HL-60 (cell line): ENCODE measurements at regions not wholly inside any gene's neighbourhood (a gene's known extent, or its start where the extent isn't known, plus 50 kb on each side); places are given as distances from the start of the nearest gene placed in this dataset.

ENCODE experiments used
- DNase-seq, 2 experiments: peaks; one replicate each; pipeline ENCODE4 v3.0.0-alpha.2; 2010 to 2020; ENCODE audit warnings: low read depth in 1 of 2, low spot score in 1 of 2
- H3K27ac ChIP-seq: fragments of 250-450 bp; sonication (Bioruptor Pico); replicated peaks from 2 replicates; pipeline ENCODE4 v1.5.1; 2020; ENCODE audit warnings: mild to moderate bottlenecking, moderate library complexity
- H3K27me3 ChIP-seq: fragments of 250-450 bp; sonication (Bioruptor Pico); 2 replicates; pipeline ENCODE4 v1.5.1; 2021; ENCODE audit warnings: mild to moderate bottlenecking, moderate library complexity; ENCODE audit not compliant: insufficient read depth, poor library complexity, severe bottlenecking
- H3K4me3 ChIP-seq: replicated peaks from 2 replicates; pipeline ENCODE4 v1.5.1; 2011; ENCODE audit warnings: mild to moderate bottlenecking, control low read depth, low read length; ENCODE audit not compliant: insufficient read depth
- GABPA ChIP-seq: IDR thresholded peaks from 2 replicates; pipeline ENCODE4 v1.6.1; 2012; ENCODE audit warnings: low read depth
- POLR2AphosphoS5 ChIP-seq: IDR thresholded peaks from 2 replicates; pipeline ENCODE4 v1.6.1; 2012; ENCODE audit warnings: low read depth
- SPI1 ChIP-seq: IDR thresholded peaks from 2 replicates; pipeline ENCODE4 v1.6.1; 2012; ENCODE audit warnings: low read depth, mild to moderate bottlenecking, borderline replicate concordance
- TF ChIP-seq, protein P1 (sequence below): IDR thresholded peaks from one replicate; pipeline ENCODE4 v1.5.1; 2011; ENCODE audit warnings: low read length, control low read depth, inconsistent platforms; ENCODE audit not compliant: insufficient read depth
- TF ChIP-seq, protein P2 (sequence below): IDR thresholded peaks from 2 replicates; pipeline ENCODE4 v1.6.1; 2012; ENCODE audit warnings: low read depth; ENCODE audit not compliant: insufficient replicate concordance

DNA sequence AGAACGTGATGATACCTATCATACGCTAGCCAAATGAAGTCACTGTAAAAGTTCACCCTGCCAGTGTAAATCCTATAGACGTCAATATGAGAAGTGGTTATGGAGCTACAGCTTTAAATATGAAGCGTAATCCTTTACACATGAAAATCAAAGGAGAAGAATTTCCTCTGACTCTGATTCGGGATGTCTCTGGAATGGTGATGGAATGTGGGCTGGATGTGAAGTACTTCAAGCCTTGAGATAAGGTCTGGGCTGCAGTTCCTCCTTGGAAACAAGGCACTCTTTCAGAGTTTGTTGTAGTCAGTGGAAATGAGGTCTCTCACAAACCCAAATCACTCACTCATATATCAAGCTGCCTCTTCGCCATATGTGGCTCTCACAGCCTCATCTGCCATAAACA, 53.1 kb upstream of the NAP1L1 start:
- no peak overlapping the region for H3K4me3 ChIP-seq
- no peak for TF ChIP-seq SPI1
- no peak for TF ChIP-seq GABPA
- TF ChIP-seq, protein P1, sequence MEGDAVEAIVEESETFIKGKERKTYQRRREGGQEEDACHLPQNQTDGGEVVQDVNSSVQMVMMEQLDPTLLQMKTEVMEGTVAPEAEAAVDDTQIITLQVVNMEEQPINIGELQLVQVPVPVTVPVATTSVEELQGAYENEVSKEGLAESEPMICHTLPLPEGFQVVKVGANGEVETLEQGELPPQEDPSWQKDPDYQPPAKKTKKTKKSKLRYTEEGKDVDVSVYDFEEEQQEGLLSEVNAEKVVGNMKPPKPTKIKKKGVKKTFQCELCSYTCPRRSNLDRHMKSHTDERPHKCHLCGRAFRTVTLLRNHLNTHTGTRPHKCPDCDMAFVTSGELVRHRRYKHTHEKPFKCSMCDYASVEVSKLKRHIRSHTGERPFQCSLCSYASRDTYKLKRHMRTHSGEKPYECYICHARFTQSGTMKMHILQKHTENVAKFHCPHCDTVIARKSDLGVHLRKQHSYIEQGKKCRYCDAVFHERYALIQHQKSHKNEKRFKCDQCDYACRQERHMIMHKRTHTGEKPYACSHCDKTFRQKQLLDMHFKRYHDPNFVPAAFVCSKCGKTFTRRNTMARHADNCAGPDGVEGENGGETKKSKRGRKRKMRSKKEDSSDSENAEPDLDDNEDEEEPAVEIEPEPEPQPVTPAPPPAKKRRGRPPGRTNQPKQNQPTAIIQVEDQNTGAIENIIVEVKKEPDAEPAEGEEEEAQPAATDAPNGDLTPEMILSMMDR = no peak
- TF ChIP-seq, protein P2, sequence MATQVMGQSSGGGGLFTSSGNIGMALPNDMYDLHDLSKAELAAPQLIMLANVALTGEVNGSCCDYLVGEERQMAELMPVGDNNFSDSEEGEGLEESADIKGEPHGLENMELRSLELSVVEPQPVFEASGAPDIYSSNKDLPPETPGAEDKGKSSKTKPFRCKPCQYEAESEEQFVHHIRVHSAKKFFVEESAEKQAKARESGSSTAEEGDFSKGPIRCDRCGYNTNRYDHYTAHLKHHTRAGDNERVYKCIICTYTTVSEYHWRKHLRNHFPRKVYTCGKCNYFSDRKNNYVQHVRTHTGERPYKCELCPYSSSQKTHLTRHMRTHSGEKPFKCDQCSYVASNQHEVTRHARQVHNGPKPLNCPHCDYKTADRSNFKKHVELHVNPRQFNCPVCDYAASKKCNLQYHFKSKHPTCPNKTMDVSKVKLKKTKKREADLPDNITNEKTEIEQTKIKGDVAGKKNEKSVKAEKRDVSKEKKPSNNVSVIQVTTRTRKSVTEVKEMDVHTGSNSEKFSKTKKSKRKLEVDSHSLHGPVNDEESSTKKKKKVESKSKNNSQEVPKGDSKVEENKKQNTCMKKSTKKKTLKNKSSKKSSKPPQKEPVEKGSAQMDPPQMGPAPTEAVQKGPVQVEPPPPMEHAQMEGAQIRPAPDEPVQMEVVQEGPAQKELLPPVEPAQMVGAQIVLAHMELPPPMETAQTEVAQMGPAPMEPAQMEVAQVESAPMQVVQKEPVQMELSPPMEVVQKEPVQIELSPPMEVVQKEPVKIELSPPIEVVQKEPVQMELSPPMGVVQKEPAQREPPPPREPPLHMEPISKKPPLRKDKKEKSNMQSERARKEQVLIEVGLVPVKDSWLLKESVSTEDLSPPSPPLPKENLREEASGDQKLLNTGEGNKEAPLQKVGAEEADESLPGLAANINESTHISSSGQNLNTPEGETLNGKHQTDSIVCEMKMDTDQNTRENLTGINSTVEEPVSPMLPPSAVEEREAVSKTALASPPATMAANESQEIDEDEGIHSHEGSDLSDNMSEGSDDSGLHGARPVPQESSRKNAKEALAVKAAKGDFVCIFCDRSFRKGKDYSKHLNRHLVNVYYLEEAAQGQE = no peak
- TF ChIP-seq POLR2AphosphoS5 = no peak
- H3K27ac ChIP-seq = no peak overlapping the region
- no peaks in the 10 kb centered on the region for H3K27me3 ChIP-seq
- DNase-seq = no peak

DNA sequence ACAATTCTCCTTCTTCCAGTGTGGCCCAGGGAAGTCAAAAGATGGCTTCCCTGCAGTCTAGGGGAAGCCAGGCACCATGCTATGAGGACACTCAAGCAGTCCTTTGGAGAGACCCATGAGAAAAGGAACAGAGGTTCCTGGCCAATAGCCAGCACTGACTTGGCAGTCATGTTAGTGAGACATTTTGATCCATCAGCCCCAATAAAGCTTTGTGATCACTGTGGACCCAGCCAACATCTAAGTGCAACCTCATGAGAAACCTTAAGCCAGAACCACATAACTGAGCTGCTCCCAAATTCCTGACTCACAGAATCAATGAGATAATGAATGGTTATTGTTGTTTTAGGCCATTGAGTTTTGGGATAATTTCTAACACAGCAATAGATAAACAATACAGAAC, 51.0 kb upstream of the NAP1L1 start:
- Histone ChIP-seq H3K4me3 (no peak overlapping the region), H3K27me3 (no peaks in the 10 kb centered on the region), H3K27ac (no peak overlapping the region)
- TF ChIP-seq SPI1 = no peak
- TF ChIP-seq, protein P2 = no peak
- TF ChIP-seq, protein P1 = no peak
- no peak for TF ChIP-seq GABPA
- no peak for TF ChIP-seq POLR2AphosphoS5
- DNase-seq = no peak
